IPS-18a (cell line): ENCODE measurements at regions not wholly inside any gene's neighbourhood (a gene's known extent, or its start where the extent isn't known, plus 50 kb on each side); places are given as distances from the start of the nearest gene placed in this dataset.

Experiments used
- H3K27ac ChIP-seq: one replicate; pipeline ENCODE4 v1.5.1; 2013; ENCODE audit warnings: low read length
- H3K27me3 ChIP-seq: one replicate; pipeline ENCODE4 v1.6.1; 2013; ENCODE audit warnings: mild to moderate bottlenecking, low read length; ENCODE audit not compliant: control insufficient read depth, insufficient read depth
- H3K36me3 ChIP-seq: one replicate; pipeline ENCODE4 v1.6.1; 2013; ENCODE audit warnings: low read depth, low read length; ENCODE audit not compliant: control insufficient read depth
- H3K4me1 ChIP-seq: one replicate; pipeline ENCODE4 v1.6.1; 2013; ENCODE audit warnings: low read depth, low read length; ENCODE audit not compliant: control insufficient read depth
- H3K4me3 ChIP-seq: one replicate; pipeline ENCODE4 v1.5.1; 2013; ENCODE audit warnings: low read length
- H3K9ac ChIP-seq: one replicate; pipeline ENCODE4 v1.6.1; 2013; ENCODE audit warnings: mild to moderate bottlenecking, low read length, moderate library complexity
- H3K9me3 ChIP-seq: one replicate; pipeline ENCODE4 v1.6.1; 2013; ENCODE audit warnings: low read depth, low read length; ENCODE audit not compliant: control insufficient read depth

- Histone ChIP-seq H3K9me3 (no peaks in the 10 kb centered on the region), H3K27ac (no peak overlapping the region), H3K36me3 (no peaks in the 10 kb centered on the region), H3K27me3 (no peaks in the 10 kb centered on the region), H3K4me3 (no peak overlapping the region), H3K4me1 (no peaks in the 10 kb centered on the region), H3K9ac (no peak overlapping the region)
Observed at GRCh38 chr12:42785944-42786343, 196.4 kb upstream of the PRICKLE1 start.

GRCh38 chr12:42780671-42781070 lies 191.1 kb upstream of the PRICKLE1 start:
- H3K27ac ChIP-seq: no peak overlapping the region
- no peaks in the 10 kb centered on the region for H3K36me3 ChIP-seq
- H3K9ac ChIP-seq: no peak overlapping the region
- H3K27me3 ChIP-seq: no peaks in the 10 kb centered on the region
- H3K9me3 ChIP-seq: no peaks in the 10 kb centered on the region
- no peak overlapping the region for H3K4me3 ChIP-seq
- no peaks in the 10 kb centered on the region for H3K4me1 ChIP-seq

GRCh38 chr12:42779186-42779859 lies 189.8 kb upstream of the PRICKLE1 start:
- Histone ChIP-seq H3K4me3 (no peak overlapping the region), H3K27me3 (no peaks in the 10 kb centered on the region), H3K36me3 (no peaks in the 10 kb centered on the region), H3K9me3 (no peaks in the 10 kb centered on the region), H3K9ac (no peak overlapping the region), H3K4me1 (no peaks in the 10 kb centered on the region), H3K27ac (no peak overlapping the region)

- no peak overlapping the region for H3K4me3 ChIP-seq
- no peak overlapping the region for H3K27ac ChIP-seq
- no peaks in the 10 kb centered on the region for H3K4me1 ChIP-seq
Observed at GRCh38 chr12:42776396-42776795, 186.8 kb upstream of the PRICKLE1 start.

GRCh38 chr12:42774238-42774637 lies 184.7 kb upstream of the PRICKLE1 start:
- Histone ChIP-seq H3K4me3 (no peak overlapping the region), H3K9me3 (no peaks in the 10 kb centered on the region), H3K4me1 (no peaks in the 10 kb centered on the region), H3K36me3 (no peaks in the 10 kb centered on the region), H3K9ac (no peak overlapping the region), H3K27ac (no peak overlapping the region), H3K27me3 (no peaks in the 10 kb centered on the region)

More at GRCh38 chr12:42776396-42776795, 186.8 kb upstream of the PRICKLE1 start:
- no peaks in the 10 kb centered on the region for H3K27me3 ChIP-seq
- H3K36me3 ChIP-seq: no peaks in the 10 kb centered on the region
- no peak overlapping the region for H3K9ac ChIP-seq
- no peaks in the 10 kb centered on the region for H3K9me3 ChIP-seq

- Histone ChIP-seq H3K27me3 (no peaks in the 10 kb centered on the region), H3K36me3 (no peaks in the 10 kb centered on the region), H3K4me1 (no peaks in the 10 kb centered on the region), H3K27ac (no peak overlapping the region), H3K4me3 (no peak overlapping the region), H3K9ac (no peak overlapping the region), H3K9me3 (no peaks in the 10 kb centered on the region)
Observed at GRCh38 chr12:42770261-42770660, 180.7 kb upstream of the PRICKLE1 start.

GRCh38 chr12:42769455-42769854 lies 179.9 kb upstream of the PRICKLE1 start:
- Histone ChIP-seq H3K36me3 (no peaks in the 10 kb centered on the region), H3K27me3 (no peaks in the 10 kb centered on the region), H3K4me1 (no peaks in the 10 kb centered on the region), H3K4me3 (no peak overlapping the region), H3K9ac (no peak overlapping the region), H3K9me3 (no peaks in the 10 kb centered on the region), H3K27ac (no peak overlapping the region)

- Histone ChIP-seq H3K4me1 (no peaks in the 10 kb centered on the region), H3K4me3 (no peak overlapping the region), H3K27ac (no peak overlapping the region), H3K9me3 (no peaks in the 10 kb centered on the region), H3K9ac (no peak overlapping the region), H3K27me3 (no peaks in the 10 kb centered on the region), H3K36me3 (no peaks in the 10 kb centered on the region)
Observed at GRCh38 chr12:42767998-42768397, 178.5 kb upstream of the PRICKLE1 start.

GRCh38 chr12:42767326-42767954 lies 177.9 kb upstream of the PRICKLE1 start:
- H3K4me3 ChIP-seq: no peak overlapping the region
- H3K27ac ChIP-seq: no peak overlapping the region
- no peaks in the 10 kb centered on the region for H3K36me3 ChIP-seq
- H3K4me1 ChIP-seq: no peaks in the 10 kb centered on the region
- no peaks in the 10 kb centered on the region for H3K27me3 ChIP-seq
- H3K9ac ChIP-seq: no peak overlapping the region
- H3K9me3 ChIP-seq: no peaks in the 10 kb centered on the region

- Histone ChIP-seq H3K36me3 (no peaks in the 10 kb centered on the region), H3K4me1 (no peaks in the 10 kb centered on the region), H3K9ac (no peak overlapping the region), H3K27ac (no peak overlapping the region), H3K4me3 (no peak overlapping the region), H3K27me3 (no peaks in the 10 kb centered on the region), H3K9me3 (no peaks in the 10 kb centered on the region)
Observed at GRCh38 chr12:42766754-42767153, 177.2 kb upstream of the PRICKLE1 start.

- Histone ChIP-seq H3K9me3 (no peaks in the 10 kb centered on the region), H3K4me1 (no peaks in the 10 kb centered on the region), H3K4me3 (no peak overlapping the region), H3K27ac (no peak overlapping the region), H3K36me3 (no peaks in the 10 kb centered on the region), H3K27me3 (no peaks in the 10 kb centered on the region), H3K9ac (no peak overlapping the region)
Observed at GRCh38 chr12:42766026-42766425, 176.5 kb upstream of the PRICKLE1 start.

GRCh38 chr12:42763682-42764081 lies 174.1 kb upstream of the PRICKLE1 start:
- no peak overlapping the region for H3K4me3 ChIP-seq
- no peaks in the 10 kb centered on the region for H3K9me3 ChIP-seq
- H3K9ac ChIP-seq: no peak overlapping the region
- no peak overlapping the region for H3K27ac ChIP-seq
- no peaks in the 10 kb centered on the region for H3K36me3 ChIP-seq
- H3K4me1 ChIP-seq: peaks cover 12% of the 10 kb centered on the region
- H3K27me3 ChIP-seq: no peaks in the 10 kb centered on the region
